ENCODE measurements at regions not wholly inside any gene's neighbourhood (a gene's known extent, or its start where the extent isn't known, plus 50 kb on each side); places are given as distances from the start of the nearest gene placed in this dataset.

- intact Hi-C loops (cut with DNase I; ENCODE audit: low total_unique reads) = no loop called here
- WGBS, 5 donors = 34 to 42% (median 41%) methylated on average over 7 of the region's 7 CpGs
- H3K27ac ChIP-seq = peak overlapping the region in 3 of 5 donors; percentile 58 to 95 (median 88)
These were observed 55.3 kb upstream of the IL17B start for GRCh38 chr5:149434162-149435014.

DNA sequence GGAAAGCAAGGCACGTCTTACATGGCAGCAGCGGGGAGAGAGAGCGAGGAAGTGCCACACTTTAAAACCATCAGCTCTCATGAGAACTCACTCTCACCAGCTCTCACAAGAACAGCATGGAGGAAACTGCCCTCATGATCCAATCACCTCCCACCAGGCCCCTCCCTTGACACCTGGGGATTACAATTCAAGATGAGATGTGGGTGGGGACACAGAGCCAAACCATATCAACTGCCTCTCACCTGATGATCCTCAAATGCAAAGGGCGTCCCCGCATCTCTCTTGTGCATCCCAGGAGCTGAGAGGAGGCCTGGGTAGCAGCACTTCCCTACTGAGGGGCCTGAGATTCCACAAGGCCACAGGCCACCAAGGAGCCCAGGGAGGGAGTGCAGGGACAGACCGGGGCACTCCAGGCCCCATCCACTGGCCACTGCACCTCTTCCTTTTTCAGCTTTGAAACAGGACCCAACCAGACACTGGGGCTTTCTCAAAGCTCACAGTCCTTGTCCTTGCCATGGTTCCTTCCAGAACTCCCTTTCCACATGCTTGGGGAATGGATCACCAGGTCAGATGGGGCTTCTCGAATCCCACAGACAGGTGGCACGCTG lies 54.5 kb upstream of the IL17B start:
- TF ChIP-seq POLR2AphosphoS5 (IDR thresholded peaks at IDR 0.05) (peak in 2 of 3 donors; percentile 0 to 75), POLR2A (IDR thresholded peaks at IDR 0.05) (no peak), EP300 (IDR thresholded peaks at IDR 0.05) (no peak)
- TF ChIP-seq, protein P1, sequence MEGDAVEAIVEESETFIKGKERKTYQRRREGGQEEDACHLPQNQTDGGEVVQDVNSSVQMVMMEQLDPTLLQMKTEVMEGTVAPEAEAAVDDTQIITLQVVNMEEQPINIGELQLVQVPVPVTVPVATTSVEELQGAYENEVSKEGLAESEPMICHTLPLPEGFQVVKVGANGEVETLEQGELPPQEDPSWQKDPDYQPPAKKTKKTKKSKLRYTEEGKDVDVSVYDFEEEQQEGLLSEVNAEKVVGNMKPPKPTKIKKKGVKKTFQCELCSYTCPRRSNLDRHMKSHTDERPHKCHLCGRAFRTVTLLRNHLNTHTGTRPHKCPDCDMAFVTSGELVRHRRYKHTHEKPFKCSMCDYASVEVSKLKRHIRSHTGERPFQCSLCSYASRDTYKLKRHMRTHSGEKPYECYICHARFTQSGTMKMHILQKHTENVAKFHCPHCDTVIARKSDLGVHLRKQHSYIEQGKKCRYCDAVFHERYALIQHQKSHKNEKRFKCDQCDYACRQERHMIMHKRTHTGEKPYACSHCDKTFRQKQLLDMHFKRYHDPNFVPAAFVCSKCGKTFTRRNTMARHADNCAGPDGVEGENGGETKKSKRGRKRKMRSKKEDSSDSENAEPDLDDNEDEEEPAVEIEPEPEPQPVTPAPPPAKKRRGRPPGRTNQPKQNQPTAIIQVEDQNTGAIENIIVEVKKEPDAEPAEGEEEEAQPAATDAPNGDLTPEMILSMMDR (IDR thresholded peaks at IDR 0.05) = no peak
- H3K36me3 ChIP-seq = peaks cover 7 to 23% (median 12%) of the 10 kb centered on the region in 4 donors
- H3K4me1 ChIP-seq = peaks cover 7 to 39% (median 19%) of the 10 kb centered on the region in 4 donors
- WGBS, 5 donors = 67 to 87% (median 77%) methylated on average over 8 of the region's 8 CpGs
- intact Hi-C loops (cut with DNase I; ENCODE audit: low total_unique reads) = no loop called here
- H3K4me3 ChIP-seq = no peak overlapping the region
- DNase-seq = peak in 1 of 2 donors; percentile 59
- H3K27me3 ChIP-seq = no peaks in the 10 kb centered on the region
- no peaks in the 10 kb centered on the region for H3K9me3 ChIP-seq
- peak overlapping the region in 3 of 5 donors; percentile 58 to 95 (median 88) for H3K27ac ChIP-seq

More at GRCh38 chr5:149434162-149435014, 55.3 kb upstream of the IL17B start:
- H3K4me1 ChIP-seq = peaks cover 7 to 39% (median 20%) of the 10 kb centered on the region in 4 donors
- no peaks in the 10 kb centered on the region for H3K27me3 ChIP-seq
- H3K9me3 ChIP-seq = no peaks in the 10 kb centered on the region
- DNase-seq = peak; percentile 74 to 89
- TF ChIP-seq, protein P1 (IDR thresholded peaks at IDR 0.05) = peak in 5 of 7 experiments; percentile 44 to 80 (median 74)
- TF ChIP-seq EP300 (IDR thresholded peaks at IDR 0.05) = no peak
- no peak for TF ChIP-seq POLR2A (IDR thresholded peaks at IDR 0.05)
- TF ChIP-seq POLR2AphosphoS5 (IDR thresholded peaks at IDR 0.05) = peak in 2 of 3 donors; percentile 23 to 69
- H3K4me3 ChIP-seq = no peak overlapping the region
- peaks cover 0 to 15% (median 5%) of the 10 kb centered on the region in 4 donors for H3K36me3 ChIP-seq

DNA sequence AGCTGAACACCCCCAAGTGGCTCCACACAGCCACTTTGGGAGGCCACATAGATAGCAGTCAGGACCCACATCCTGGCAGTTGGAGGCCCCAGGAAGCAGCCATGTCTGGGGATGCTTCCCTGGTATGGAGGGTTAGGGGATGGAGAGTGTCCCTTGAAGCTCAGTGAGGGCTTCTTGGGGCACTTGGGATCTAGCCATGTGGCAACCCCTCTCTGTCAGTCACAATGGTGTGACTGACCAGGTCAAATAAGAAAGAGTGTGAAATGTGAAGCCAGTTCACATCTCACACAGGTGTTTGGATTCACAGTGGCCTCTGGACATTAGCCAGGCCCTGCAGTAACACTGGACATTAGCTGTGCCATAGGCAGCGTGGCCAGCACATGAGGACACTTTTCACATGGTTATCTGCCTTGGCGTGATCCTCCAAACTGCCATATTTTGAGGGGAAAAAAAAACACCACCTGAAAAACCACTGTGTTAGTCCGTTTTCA lies 53.9 kb upstream of the IL17B start:
- WGBS, 5 donors = 37 to 63% (median 61%) methylated on average over 3 of the region's 3 CpGs
- Histone ChIP-seq H3K4me3 (no peak overlapping the region), H3K4me1 (peaks cover 7 to 43% (median 20%) of the 10 kb centered on the region in 4 donors), H3K27ac (peak overlapping the region in 4 of 5 donors; percentile 33 to 95 (median 78)), H3K36me3 (peaks cover 8 to 30% (median 15%) of the 10 kb centered on the region in 4 donors), H3K27me3 (no peaks in the 10 kb centered on the region), H3K9me3 (no peaks in the 10 kb centered on the region)
- intact Hi-C loops (cut with DNase I; ENCODE audit: low total_unique reads) = no loop called here
- peak; percentile 40 to 69 (median 52) for TF ChIP-seq POLR2AphosphoS5 (IDR thresholded peaks at IDR 0.05)
- no peak for TF ChIP-seq EP300 (IDR thresholded peaks at IDR 0.05)
- peak in 1 of 2 donors; percentile 70 for DNase-seq

- intact Hi-C loops (cut with DNase I; ENCODE audit: low total_unique reads) = no loop called here
- Histone ChIP-seq H3K36me3 (peaks cover 8 to 35% (median 19%) of the 10 kb centered on the region in 4 donors), H3K27ac (peak overlapping the region in 4 of 5 donors; percentile 33 to 95 (median 78)), H3K27me3 (no peaks in the 10 kb centered on the region), H3K9me3 (no peaks in the 10 kb centered on the region), H3K4me3 (no peak overlapping the region), H3K4me1 (peaks cover 7 to 43% (median 20%) of the 10 kb centered on the region in 4 donors)
- WGBS, 5 donors = 74 to 86% (median 83%) methylated on average over 5 to 7 of the region's 7 CpGs
- no peak for TF ChIP-seq EP300 (IDR thresholded peaks at IDR 0.05)
- TF ChIP-seq POLR2AphosphoS5 (IDR thresholded peaks at IDR 0.05) = peak in 2 of 3 donors; percentile 16 to 78
- peak in 1 of 2 donors; percentile 63 for DNase-seq
These were observed 53.3 kb upstream of the IL17B start for GRCh38 chr5:149432376-149432775.
